OCI-LY1 (cell line): ENCODE measurements at regions not wholly inside any gene's neighbourhood (a gene's known extent, or its start where the extent isn't known, plus 50 kb on each side); places are given as distances from the start of the nearest gene placed in this dataset.

Source experiments
- H2AFZ ChIP-seq: fragments of 200-600 bp; sonication (generic), shearing (Covaris generic); 2 replicates; pipeline ENCODE4 v1.6.0; 2014; ENCODE audit warnings: antibody characterized with exemption, mild to moderate bottlenecking, low read length
- H3F3A ChIP-seq: fragments of 200-600 bp; sonication (generic), shearing (Covaris generic); 2 replicates; pipeline ENCODE4 v1.6.0; 2014; ENCODE audit warnings: mild to moderate bottlenecking, antibody characterized with exemption, low read length, moderate library complexity; ENCODE audit not compliant: insufficient read depth
- H3K27ac ChIP-seq: fragments of 200-600 bp; sonication (generic); 2 replicates; pipeline ENCODE4 v1.5.1; 2014; ENCODE audit warnings: low read length, mixed run types, mild to moderate bottlenecking, low read depth; ENCODE audit not compliant: poor library complexity, severe bottlenecking
- H3K27me3 ChIP-seq: fragments of 200-600 bp; sonication (generic); 2 replicates; pipeline ENCODE4 v1.6.0; 2014; ENCODE audit warnings: antibody characterized with exemption, mild to moderate bottlenecking, low read length, moderate library complexity; ENCODE audit not compliant: insufficient read depth
- H3K36me3 ChIP-seq: fragments of 200-600 bp; sonication (generic); 2 replicates; pipeline ENCODE4 v1.6.1; 2014; ENCODE audit warnings: mild to moderate bottlenecking, antibody characterized with exemption, low read length, moderate library complexity, mixed read lengths; ENCODE audit not compliant: insufficient read depth
- H3K4me1 ChIP-seq: fragments of 200-600 bp; sonication (generic); 2 replicates; pipeline ENCODE4 v1.5.1; 2014; ENCODE audit warnings: mild to moderate bottlenecking, low read length, moderate library complexity; ENCODE audit not compliant: insufficient read depth, severe bottlenecking
- H3K4me2 ChIP-seq: fragments of 200-600 bp; sonication (generic), shearing (Covaris generic); 2 replicates; pipeline ENCODE4 v1.6.1; 2014; ENCODE audit warnings: low read length
- H3K4me3 ChIP-seq: fragments of 200-600 bp; sonication (generic); 2 replicates; pipeline ENCODE4 v1.5.1; 2014; ENCODE audit warnings: low read length, low read depth, mild to moderate bottlenecking, mixed read lengths; ENCODE audit not compliant: poor library complexity, severe bottlenecking
- H3K79me2 ChIP-seq: fragments of 200-600 bp; shearing (Covaris generic); 2 replicates; pipeline ENCODE4 v1.6.1; 2016; ENCODE audit warnings: mixed run types, low read length, mixed read lengths; ENCODE audit not compliant: insufficient read depth
- H3K9ac ChIP-seq: fragments of 200-600 bp; sonication (generic), shearing (Covaris generic); 2 replicates; pipeline ENCODE4 v1.6.1; 2014; ENCODE audit warnings: mild to moderate bottlenecking, low read length, mixed read lengths
- H3K9me2 ChIP-seq: fragments of 200-600 bp; sonication (generic), shearing (Covaris generic); 2 replicates; pipeline ENCODE4 v1.6.1; 2014; ENCODE audit warnings: low read depth, mild to moderate bottlenecking, low read length, mixed read lengths
- H3K9me3 ChIP-seq: fragments of 200-600 bp; shearing (Covaris generic); 2 replicates; pipeline ENCODE4 v1.6.1; 2014; ENCODE audit warnings: low read length, mixed read lengths
- H4K20me1 ChIP-seq: fragments of 200-600 bp; sonication (generic), shearing (Covaris generic); 2 replicates; pipeline ENCODE4 v1.6.0; 2016; ENCODE audit warnings: mild to moderate bottlenecking, low read length; ENCODE audit not compliant: insufficient read depth
- CTCF ChIP-seq: fragments of 200-600 bp; sonication (generic), shearing (Covaris generic); IDR thresholded peaks from 2 replicates; pipeline ENCODE4 v1.5.1; 2017; ENCODE audit warnings: mild to moderate bottlenecking, antibody characterized with exemption, low read length, moderate library complexity, mixed read lengths
- EZH2 ChIP-seq: fragments of 200-600 bp; sonication (generic), shearing (Covaris generic); IDR thresholded peaks from 2 replicates; pipeline ENCODE4 v1.8.0; 2017; ENCODE audit warnings: borderline replicate concordance, mixed run types, mild to moderate bottlenecking, antibody characterized with exemption, low read length, moderate library complexity, mixed read lengths

- H3K36me3 ChIP-seq, result no peaks in the 10 kb centered on the region
- no peaks in the 10 kb centered on the region for H4K20me1 ChIP-seq
- no peak overlapping the region for H2AFZ ChIP-seq
- H3K27me3 ChIP-seq, result 0 out of 2 replicates have a peak, but pooled peaks cover 3% of the 10 kb centered on the region
- no peak overlapping the region for H3K4me2 ChIP-seq
- no peak overlapping the region for H3K9ac ChIP-seq
- no peaks in the 10 kb centered on the region for H3K9me2 ChIP-seq
- no peak for TF ChIP-seq EZH2
- no peak for TF ChIP-seq CTCF
- no peaks in the 10 kb centered on the region for H3F3A ChIP-seq
- no peaks in the 10 kb centered on the region for H3K4me1 ChIP-seq
- no peak overlapping the region for H3K4me3 ChIP-seq
- H3K79me2 ChIP-seq, result no peaks in the 10 kb centered on the region
- H3K27ac ChIP-seq, result no peak overlapping the region
- H3K9me3 ChIP-seq, result no peaks in the 10 kb centered on the region
Observed at GRCh38 chr14:101255765-101256125, 305.6 kb upstream of the DIO3 start.

- Histone ChIP-seq H3K9me2 (no peaks in the 10 kb centered on the region), H3K79me2 (no peaks in the 10 kb centered on the region), H3K9me3 (no peaks in the 10 kb centered on the region), H3K4me2 (no peak overlapping the region), H3K36me3 (no peaks in the 10 kb centered on the region), H3K27me3 (0 out of 2 replicates have a peak, but pooled peaks cover 3% of the 10 kb centered on the region), H3F3A (no peaks in the 10 kb centered on the region), H2AFZ (no peak overlapping the region), H3K27ac (no peak overlapping the region), H4K20me1 (no peaks in the 10 kb centered on the region), H3K9ac (no peak overlapping the region), H3K4me1 (no peaks in the 10 kb centered on the region), H3K4me3 (no peak overlapping the region)
- TF ChIP-seq EZH2 (no peak), CTCF (no peak)
Observed at GRCh38 chr14:101256266-101256665, 305.0 kb upstream of the DIO3 start.

GRCh38 chr14:101257551-101257950 is 303.7 kb upstream of the DIO3 start:
- Histone ChIP-seq H3F3A (no peaks in the 10 kb centered on the region), H3K27me3 (no peaks in the 10 kb centered on the region), H3K4me3 (no peak overlapping the region), H3K9me2 (no peaks in the 10 kb centered on the region), H4K20me1 (no peaks in the 10 kb centered on the region), H3K36me3 (no peaks in the 10 kb centered on the region), H3K27ac (no peak overlapping the region), H3K4me2 (no peak overlapping the region), H3K79me2 (no peaks in the 10 kb centered on the region), H2AFZ (no peak overlapping the region), H3K4me1 (no peaks in the 10 kb centered on the region), H3K9me3 (no peaks in the 10 kb centered on the region), H3K9ac (no peak overlapping the region)
- no peak for TF ChIP-seq EZH2
- TF ChIP-seq CTCF, result no peak
